Right hindlimb (tissue), 1 donor: ENCODE measurements at regions not wholly inside any gene's neighbourhood (a gene's known extent, or its start where the extent isn't known, plus 50 kb on each side); places are given as distances from the start of the nearest gene placed in this dataset.

Source experiments
- DNase-seq: peaks from one replicate; pipeline ENCODE4 v3.0.0-alpha.2; 2018

- no peak for DNase-seq
These were observed 194.4 kb upstream of the BTG1 start for GRCh38 chr12:92340003-92340402.

DNA sequence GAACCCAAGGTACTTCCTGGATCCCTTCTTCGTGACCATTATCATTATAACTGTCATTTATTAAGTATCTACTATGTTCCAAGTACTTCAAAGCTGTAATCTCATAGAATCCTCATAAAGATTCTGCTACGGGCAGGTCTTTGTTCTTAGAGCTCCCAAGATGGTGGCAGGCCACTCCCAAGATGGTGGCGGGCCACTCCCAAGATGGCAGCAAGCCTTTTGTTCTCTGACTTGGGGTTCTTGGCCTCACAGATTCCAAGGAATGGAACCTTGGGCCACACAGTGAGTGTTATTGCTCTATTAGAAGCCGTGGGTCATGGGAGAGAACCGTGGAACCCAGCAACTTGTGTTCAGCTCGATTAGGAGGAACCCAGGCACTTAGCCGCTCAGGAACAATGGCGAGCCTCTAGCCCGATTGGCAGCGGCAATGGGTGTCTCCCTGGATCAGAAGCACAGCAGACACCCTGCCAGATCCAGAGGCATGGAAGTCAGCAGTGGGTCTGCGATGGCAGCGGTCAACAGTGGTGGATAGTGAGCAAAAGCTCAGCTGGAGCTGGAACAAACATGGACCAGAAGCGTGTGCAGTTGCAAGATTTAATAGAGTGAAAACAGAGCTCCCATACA, 193.7 kb upstream of the BTG1 start:
- DNase-seq = no peak

DNA sequence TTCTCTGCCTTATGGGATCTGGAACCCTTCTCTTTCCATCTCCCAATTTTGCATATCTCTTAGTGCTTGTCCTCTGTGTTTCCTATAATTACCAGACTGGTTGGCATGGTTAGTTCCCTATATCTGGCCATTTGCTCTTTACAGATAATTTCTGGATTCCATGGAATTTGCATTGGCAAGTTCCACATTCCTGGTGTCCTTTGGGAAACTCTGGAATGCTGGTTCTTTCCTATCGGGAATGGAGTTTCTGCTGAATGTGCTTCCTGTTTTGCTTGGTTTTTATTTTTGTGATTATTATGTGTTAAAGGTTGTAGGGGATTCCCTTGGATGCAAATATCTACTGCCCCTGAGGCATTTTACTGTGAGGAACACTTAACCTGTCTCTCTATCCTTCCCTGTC, 193.0 kb upstream of the BTG1 start:
- DNase-seq = no peak

DNA sequence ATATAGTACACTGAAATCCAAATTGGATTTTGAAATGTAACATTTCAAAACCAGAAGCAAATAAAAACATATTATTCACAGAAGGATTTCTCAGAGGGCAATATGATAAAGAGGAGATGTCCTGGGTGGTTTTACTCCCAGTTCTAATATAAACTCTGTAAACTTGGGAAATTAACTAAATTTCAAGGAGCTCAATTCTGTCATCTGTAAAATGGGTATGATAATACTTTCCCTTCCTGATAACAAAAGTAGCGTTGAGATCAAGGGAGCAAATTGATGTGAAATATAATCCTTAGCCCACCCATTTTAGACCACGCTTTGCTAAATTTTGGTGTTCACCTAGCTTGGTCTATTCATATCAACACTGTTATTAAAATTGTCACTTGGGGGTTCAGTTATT, 192.5 kb upstream of the BTG1 start:
- no peak for DNase-seq

- DNase-seq = no peak
These were observed 191.5 kb upstream of the BTG1 start for GRCh38 chr12:92337128-92337527.

DNA sequence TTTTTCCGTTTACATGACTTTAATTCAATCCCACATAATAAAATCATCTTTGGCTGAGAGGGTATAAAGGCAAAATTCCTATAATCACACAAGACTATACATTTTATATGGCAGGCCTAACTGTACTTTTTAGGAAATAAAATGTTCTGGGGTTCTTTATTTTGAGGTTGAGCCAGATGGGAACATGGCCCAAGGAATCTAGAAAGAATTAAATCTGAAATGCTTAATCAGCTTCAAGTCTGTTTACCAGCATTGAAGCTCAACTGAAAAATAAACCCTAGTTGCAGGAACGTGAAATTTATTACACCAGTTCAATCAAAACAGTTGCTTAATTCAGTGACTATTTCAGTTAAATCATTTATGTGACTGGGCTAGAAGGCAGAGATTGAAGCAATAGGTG, 191.0 kb upstream of the BTG1 start:
- DNase-seq = no peak

DNA sequence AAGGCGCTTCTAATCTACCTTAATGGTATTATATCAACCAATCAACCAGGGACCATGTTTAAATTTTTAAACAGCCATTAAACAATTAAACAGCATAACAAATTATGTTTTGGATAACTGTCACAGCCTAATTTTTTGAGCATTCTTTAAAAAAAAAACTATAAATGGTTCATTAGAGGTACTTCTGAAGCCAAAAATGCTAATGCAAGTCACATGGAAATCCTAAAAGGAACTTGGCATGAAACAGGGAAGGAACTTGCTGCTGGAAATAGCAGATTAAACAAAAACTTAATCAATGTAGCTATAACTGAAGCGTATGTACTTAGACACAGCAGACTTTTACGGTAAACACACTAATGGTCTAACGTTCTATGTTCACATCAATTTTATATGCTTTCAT, 190.2 kb upstream of the BTG1 start:
- DNase-seq = no peak

DNA sequence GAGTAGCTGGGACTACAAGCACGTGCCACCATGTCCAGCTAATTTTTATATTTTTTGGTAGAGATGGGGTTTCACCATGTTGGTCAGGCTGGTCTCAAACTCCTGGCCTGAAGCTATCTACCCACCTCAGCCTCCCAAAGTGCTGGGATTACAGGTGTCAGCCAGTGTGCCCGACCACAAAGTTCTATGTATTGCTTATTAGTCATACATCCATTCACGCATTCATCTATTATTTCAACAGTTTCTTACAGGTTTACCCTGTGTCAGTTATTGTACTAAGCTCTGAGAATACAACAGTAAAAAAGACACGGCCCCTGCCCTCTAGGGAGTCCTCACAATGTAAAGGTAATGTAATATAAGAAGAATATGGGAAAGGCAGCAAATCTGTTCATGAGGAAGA, 188.9 kb upstream of the BTG1 start:
- DNase-seq = no peak

GRCh38 chr12:92332552-92332951, 186.9 kb upstream of the BTG1 start:
- no peak for DNase-seq

GRCh38 chr12:92331383-92331782, 185.7 kb upstream of the BTG1 start:
- no peak for DNase-seq

GRCh38 chr12:92330654-92331053, 185.0 kb upstream of the BTG1 start:
- DNase-seq = no peak

- DNase-seq = no peak
These were observed 181.2 kb upstream of the BTG1 start for GRCh38 chr12:92326877-92327276.

DNA sequence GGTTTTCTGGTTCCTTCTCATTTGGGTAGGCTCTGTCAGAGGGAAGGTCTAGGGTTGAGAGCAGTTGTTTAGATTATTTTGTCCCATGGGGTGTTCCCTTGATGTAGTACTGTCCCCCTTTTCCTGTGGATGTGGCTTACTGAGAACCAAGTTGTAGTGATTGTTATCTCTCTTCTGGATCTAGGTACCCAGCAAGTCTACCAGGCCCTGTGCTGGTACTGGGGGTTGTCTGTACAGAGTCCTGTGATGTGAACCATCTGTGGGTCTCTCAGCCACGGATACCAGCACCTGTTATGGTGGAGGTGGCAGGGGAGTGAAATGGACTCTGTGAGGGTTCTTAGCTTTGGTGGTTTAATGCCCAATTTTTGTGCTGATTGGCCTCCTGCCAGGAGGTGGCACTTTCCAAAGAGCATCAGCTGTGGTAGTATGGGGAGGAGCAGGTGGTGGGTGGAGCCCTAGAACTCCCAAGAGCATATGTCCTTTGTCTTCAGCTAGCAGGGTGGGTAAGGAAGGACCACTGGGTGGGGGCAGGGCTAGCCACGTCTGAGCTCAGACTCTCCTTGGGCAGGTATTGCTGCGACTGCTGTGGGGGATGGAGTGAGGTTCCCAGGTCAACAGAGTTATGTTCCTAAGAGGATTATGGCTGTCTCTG, 179.3 kb upstream of the BTG1 start:
- no peak for DNase-seq

DNA sequence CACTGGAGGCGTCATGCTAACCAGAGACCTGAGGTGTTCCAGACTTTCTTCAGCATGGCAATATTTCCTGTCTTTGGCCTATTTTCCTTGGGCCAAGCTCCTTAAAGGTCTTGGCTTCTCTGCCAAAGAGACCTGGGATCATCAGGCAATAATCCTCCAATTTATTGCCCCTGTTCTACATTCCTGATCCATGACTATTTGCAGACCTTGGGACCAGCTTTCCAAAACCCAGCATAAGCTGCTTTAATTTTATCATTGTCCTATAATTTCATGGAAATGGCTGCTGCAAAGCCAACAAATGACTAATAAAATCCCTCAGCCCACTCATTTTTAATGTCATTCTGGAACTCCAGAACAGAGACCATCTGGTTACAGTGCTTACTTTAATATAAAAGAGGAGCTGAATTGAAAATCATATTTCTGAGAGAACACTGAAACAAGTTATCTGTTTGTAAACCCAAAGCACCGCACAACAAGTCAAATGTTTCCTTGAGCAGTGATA, 166.9 kb upstream of the BTG1 start:
- no peak for DNase-seq

DNA sequence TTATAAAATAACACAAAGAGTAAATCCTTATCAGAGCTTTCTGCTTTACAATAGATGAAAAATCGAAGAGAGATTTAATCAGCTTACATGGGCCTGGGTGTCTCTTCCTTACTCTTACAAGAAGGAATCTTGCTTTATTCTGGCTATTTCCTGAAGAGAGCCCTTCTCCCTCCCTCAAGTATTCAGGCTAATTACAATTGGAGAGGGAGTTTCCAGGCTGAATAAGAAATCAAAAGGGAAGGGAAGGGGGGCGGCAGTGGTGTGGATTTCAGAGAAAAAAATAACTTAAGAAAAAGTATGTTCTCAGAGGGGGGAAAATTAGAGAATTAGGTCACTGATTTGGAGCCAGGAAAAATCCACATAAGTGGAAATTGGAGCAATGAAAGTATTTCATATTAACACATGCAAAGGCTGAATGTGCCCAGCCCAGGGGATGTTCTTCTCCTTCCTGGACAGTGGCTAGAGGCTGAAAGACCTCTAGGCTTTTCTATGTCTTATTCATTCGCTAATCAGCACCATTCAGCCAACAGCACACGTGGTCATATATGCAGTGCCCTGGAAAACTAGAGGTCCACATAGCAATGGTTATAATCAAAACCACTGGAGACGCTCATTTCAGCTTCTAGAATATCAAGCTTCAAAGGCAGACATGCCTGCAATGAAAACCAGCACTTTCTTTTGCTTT, 158.9 kb upstream of the BTG1 start:
- DNase-seq = peak; percentile 37

DNA sequence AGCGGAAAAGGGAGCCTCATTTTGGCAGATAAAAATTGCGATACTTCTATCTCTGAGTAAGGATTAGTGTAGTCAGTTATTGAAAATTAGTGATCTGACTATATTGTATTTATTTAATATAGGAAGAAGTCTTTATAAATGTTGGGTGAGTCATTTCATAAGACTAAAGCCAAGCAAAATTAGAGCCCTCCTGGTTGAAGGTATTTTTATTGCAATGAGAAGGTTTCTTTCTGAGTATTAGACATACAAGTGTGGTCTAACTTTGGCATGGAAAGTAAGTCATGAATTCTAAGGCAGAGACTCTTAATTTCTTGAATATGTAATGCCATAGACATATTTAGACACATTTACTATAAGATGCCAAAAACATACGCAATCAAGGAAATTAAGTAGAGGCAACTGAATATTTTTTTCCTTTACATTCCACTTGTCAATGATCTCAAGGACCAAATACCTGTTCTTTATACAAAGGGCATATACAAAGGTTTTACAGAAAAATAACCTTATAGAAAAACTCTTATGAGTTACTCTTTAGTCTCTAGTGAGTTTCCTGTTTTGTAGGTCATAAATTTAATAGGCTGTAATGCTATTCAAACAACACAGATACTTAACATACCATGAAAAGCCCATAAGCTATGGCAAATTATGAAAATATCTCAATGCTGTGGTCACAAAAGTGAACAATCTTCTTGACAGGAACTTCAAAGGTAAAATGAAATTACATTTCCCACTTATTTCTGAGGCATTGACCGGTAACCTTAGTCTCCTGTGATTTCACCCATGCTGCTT, 156.6 kb upstream of the BTG1 start:
- no peak for DNase-seq

DNA sequence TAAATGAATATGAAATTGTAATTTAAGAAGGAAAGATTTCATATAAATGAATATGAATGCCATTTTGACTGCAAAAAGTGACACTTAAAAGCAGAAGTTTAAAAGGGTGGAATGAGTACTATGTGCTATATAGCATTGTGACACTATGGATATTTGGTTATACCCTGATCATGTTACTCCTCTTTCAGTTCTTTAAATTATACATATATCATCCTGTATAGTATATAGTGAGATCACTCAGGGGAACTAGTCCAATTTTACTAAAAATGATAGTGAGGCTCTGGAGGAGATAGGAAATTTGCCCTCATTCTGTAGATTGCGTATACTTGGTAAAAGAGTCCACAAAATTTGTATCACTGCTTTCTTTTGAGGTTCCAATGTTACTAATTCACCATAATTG, 155.7 kb upstream of the BTG1 start:
- no peak for DNase-seq

- no peak for DNase-seq
These were observed 155.1 kb upstream of the BTG1 start for GRCh38 chr12:92300777-92301176.

- no peak for DNase-seq
These were observed 154.1 kb upstream of the BTG1 start for GRCh38 chr12:92299744-92300143.

GRCh38 chr12:92299344-92299743, 153.7 kb upstream of the BTG1 start:
- no peak for DNase-seq

- peak; percentile 25 for DNase-seq
These were observed 152.5 kb upstream of the BTG1 start for GRCh38 chr12:92297932-92298696.

DNA sequence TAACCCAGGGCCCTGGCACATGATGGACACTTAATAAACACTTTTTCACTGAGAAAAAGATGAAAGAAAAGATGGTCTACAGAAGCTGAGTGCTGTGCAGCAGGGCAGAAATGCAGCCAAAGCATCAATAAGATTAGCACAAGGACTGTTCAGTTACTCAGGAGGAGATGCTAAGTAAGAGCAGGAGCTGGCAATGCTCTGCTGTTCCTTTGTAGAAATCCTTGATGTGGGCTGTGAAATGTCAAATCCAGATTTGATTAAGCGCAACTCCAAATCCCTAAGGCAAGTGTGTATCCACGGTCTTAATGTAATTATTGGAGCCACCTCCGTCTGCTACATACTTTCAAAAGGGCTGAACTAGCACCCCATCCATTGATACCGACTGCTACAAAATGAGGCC, 151.8 kb upstream of the BTG1 start:
- DNase-seq = no peak

DNA sequence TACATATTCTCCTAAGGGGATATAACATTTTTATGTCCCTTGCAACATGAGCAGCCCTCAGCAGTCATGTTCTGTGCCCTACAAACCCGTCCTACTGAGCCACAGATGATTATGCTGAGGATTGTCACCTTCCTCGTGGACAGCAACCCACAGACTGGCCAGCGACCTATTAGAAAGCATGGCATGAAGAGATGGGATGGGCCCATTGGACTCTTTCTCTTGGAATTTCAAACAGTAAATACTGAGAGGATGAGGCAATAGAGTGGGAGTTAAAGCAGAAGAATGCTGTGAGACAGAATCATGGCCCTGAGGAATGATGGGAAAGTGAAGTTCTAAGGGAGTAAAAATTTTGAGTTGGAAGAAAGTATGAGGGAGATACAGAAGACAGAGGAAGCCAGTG, 149.9 kb upstream of the BTG1 start:
- DNase-seq = no peak
